HG02610 (cell line): ENCODE measurements at regions not wholly inside any gene's neighbourhood (a gene's known extent, or its start where the extent isn't known, plus 50 kb on each side); places are given as distances from the start of the nearest gene placed in this dataset.
A peak's percentile ranks its signal among the peaks of the same experiment; 100 is the strongest.
"Not testable (repeated sequence)": the region's sequence is repeated elsewhere in the genome, so short reads cannot be mapped to it uniquely, and the experiment has no call there.

Experiments
- ATAC-seq: cut with Tn5 transposase; IDR thresholded peaks from one replicate; pipeline ENCODE4 v1.9.1; 2021; ENCODE audit warnings: mild to moderate bottlenecking, moderate library complexity; ENCODE audit not compliant: unreplicated experiment

DNA sequence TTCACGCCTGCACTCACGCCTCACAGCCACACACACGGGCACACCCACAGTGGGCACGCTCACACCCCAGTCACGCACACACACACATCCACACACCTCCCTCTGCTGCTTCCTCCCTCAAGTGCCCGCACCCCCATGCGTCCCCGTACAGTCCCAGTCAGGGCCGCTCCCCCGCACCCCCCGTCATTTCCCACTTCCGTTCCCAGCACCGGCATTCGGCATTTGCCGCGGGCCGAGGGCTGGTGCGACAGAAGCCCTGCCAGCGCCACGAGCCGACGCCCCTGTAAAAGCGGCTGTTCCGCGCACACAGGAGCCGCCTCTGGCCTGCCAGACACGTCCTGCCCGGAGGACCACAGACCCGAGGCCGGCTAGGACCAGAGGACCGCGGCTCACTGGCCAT is 4428.0 kb upstream of the TPTE start:
- not testable (repeated sequence) for ATAC-seq

- ATAC-seq: not testable (repeated sequence)
Measured at GRCh38 chr21:6093870-6094269, 4427.5 kb upstream of the TPTE start.

GRCh38 chr21:6095304-6095703 is 4426.1 kb upstream of the TPTE start:
- ATAC-seq: not testable (repeated sequence)

GRCh38 chr21:6096560-6097424 is 4424.6 kb upstream of the TPTE start:
- ATAC-seq: not testable (repeated sequence)

GRCh38 chr21:6097736-6098135 is 4423.6 kb upstream of the TPTE start:
- not testable (repeated sequence) for ATAC-seq

- peak; percentile 58 for ATAC-seq
Measured at GRCh38 chr21:6098191-6098935, 4423.0 kb upstream of the TPTE start.

- not testable (repeated sequence) for ATAC-seq
Measured at GRCh38 chr21:6101588-6101987, 4419.8 kb upstream of the TPTE start.

DNA sequence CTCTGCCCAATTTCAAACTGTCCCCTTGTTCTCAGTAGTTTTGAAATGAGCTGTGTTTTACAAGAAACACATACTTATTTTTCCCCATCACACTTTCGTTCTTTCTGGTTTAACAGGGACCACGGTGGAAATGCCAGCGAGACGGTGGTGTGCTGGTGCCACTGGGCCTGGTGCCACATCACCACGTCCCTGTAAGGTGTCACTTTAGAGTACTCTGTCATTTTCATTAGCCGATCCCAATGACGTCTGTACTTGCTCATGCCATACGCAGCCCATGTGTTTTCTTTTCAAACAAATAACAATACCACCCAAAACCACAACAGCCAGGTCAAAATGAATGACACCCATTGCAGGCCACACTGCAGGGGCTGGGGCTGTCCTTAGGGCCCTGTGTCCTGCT is 4416.8 kb upstream of the TPTE start:
- not testable (repeated sequence) for ATAC-seq

DNA sequence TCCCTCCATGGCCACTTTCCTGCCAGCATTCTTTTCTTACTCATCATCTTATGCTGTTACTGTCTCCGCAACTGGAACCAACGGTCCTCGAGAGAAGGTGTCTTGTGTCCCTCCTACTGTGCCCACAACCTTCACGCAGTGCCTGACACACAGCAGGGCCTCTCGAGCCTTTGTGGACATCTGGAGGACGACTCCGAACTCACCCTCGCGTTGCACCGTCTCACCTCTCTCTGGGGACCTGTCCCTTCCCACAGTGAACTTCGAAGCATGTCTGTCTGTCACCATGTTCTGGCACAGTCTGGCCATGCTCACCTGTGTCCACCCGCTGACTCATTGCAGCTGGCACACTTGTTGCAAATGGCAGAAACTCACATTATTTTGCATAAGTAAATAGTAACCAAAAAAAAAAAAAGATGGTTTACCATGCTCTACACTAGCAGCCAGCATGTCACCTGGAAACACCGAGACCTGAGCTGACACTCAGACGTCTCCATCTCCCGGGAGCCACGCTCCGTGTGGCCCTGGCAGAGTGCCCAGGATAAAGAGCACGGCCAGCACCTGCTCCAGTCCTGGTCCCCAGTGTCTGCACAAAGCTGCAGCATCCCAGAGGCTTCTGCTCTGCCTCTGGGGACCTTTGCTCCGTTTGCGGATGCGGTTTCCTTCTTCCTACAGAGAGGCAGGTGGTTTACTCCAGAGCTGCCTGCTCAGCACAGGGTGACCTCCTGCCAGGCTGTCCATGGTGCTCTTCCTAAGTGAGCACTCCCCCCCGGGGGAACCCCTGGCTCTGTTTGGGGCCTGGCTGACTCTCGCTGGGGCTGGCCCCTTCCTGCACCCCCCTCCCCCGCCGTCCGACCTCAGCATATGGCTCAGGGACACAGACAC is 4414.5 kb upstream of the TPTE start:
- ATAC-seq: not testable (repeated sequence)

DNA sequence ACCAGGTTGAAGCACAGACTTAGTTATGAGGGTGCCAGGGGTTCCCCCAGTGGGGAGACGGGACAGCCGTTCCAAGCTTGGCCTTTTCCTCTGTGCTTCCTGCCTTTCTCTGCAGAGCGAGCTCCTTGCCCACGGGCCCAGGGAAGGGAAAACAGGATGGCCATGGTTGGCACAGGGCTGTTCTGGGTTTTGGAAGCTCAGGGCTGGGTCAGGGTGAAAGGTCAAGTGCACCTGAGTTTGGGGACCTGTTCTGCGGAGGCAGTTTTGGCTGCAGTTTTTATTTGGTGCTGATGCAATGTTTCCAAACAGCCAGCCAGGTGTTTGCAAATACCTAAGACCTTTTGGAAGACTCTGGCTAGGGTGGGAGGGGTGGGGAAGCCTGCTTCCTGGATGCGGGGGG is 4412.5 kb upstream of the TPTE start:
- not testable (repeated sequence) for ATAC-seq

GRCh38 chr21:6109774-6110173 is 4411.6 kb upstream of the TPTE start:
- not testable (repeated sequence) for ATAC-seq

- ATAC-seq: peak; percentile 69
Measured at GRCh38 chr21:6110716-6111343, 4410.6 kb upstream of the TPTE start.

DNA sequence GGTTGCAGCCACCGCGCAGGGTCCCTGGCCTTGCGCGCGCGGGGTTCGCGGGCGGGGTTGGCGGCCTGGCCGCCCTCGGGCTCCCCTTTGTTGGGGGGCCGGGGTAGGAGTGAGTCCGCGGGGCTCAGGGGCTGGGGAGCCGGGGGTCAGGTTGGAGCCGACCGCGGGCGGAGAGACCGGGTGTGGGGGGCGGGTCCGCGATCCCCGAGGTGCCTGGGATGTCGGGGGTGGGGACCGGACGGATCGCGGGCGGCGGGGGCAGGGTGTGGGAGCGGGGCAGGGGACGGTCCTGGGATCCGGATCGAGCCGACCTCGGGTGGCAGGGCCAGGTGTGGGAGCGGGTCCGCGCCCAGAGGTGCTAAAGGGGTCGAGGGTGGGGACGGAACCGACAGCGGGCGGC is 4410.0 kb upstream of the TPTE start:
- not testable (repeated sequence) for ATAC-seq

GRCh38 chr21:6118336-6118735 is 4403.0 kb upstream of the TPTE start:
- ATAC-seq: not testable (repeated sequence)

DNA sequence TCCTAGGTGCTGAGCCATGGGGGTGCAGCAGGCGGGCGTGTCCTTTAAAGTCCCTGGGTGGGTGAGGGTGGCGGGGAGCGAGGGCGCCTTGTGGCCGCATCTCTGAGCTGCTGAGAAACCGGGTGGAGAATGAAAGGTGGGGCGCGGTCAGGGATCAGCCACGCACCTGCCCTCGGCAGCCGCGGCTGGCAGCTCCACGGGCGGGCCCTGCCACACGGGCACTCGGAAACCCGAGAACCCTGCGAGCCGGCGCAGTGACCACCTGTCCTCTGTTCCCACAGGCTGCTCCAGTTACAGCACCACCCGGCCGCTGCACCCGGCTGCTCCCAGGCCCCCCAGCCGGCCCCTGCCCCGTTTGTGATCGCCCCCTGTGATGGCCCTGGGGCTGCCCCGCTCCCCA is 4400.5 kb upstream of the TPTE start:
- ATAC-seq: not testable (repeated sequence)

- ATAC-seq: not testable (repeated sequence)
Measured at GRCh38 chr21:6122629-6123028, 4398.8 kb upstream of the TPTE start.

DNA sequence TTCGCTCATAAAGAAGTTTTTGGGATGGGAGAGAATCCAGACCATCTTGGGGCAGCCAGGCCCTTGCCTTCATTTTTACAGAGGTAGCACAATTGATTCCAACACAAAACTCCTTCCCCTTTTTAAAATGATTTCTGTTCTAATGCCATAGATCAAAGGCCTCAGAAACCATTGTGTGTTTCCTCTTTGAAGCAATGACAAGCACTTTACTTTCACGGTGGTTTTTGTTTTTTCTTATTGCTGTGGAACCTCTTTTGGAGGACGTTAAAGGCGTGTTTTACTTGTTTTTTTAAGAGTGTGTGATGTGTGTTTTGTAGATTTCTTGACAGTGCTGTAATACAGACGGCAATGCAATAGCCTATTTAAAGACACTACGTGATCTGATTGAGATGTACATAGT is 4398.2 kb upstream of the TPTE start:
- not testable (repeated sequence) for ATAC-seq

DNA sequence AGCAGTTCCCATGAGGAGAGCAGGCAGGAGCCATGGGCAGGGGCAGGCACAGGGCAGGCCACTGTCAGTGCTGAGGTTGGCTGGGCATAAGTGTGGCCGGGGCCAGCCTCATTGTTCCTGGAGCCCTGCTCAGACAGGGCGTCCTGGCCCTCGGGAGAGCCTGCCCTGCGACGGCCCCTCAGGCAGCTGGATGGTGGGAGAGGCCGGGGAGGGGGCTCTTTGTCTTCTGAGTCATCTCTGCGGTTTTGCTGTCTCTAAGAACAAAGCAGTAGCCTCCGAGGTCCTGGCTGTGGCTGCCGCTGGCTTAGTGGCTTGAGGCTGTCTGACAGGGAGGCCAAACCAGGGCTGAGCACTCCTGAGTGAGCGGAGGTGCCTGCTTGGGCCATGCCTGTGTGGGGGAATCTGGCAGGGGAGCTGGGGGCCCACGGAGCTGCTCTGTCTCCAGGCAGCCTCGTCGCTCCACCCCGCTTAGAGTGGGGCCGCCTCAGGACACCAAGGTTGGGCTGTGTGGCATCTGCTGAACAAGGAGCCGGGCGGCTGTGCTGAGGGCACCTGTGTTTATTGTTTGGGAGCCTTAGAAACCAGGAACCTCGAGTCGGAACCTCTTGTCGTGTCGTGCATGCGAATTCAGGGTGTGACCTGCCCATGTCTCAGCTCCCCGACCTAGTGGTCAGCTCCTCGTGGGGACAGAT is 4395.7 kb upstream of the TPTE start:
- not testable (repeated sequence) for ATAC-seq

- peak; percentile 39 for ATAC-seq
Measured at GRCh38 chr21:6126976-6127732, 4394.2 kb upstream of the TPTE start.
